Trophoblast cell (in vitro differentiated cells and primary cell): ENCODE measurements at regions not wholly inside any gene's neighbourhood (a gene's known extent, or its start where the extent isn't known, plus 50 kb on each side); places are given as distances from the start of the nearest gene placed in this dataset.

Source experiments
- DNase-seq, 2 donors: peaks; one replicate each; pipeline ENCODE4 v3.0.0-alpha.2; 2016
- H2AFZ ChIP-seq: 2 replicates; pipeline ENCODE4 v1.6.1; 2013; ENCODE audit warnings: low read length, moderate library complexity, mild to moderate bottlenecking; ENCODE audit not compliant: insufficient read depth, poor library complexity
- H2AK5ac ChIP-seq: 2 replicates; pipeline ENCODE4 v1.6.1; 2013; ENCODE audit warnings: mild to moderate bottlenecking, low read length
- H2BK120ac ChIP-seq: 2 replicates; pipeline ENCODE4 v1.6.1; 2013; ENCODE audit warnings: low read length, mild to moderate bottlenecking, moderate library complexity; ENCODE audit not compliant: insufficient read depth, poor library complexity
- H2BK12ac ChIP-seq: 2 replicates; pipeline ENCODE4 v1.6.1; 2013; ENCODE audit warnings: mild to moderate bottlenecking, low read length, moderate library complexity
- H2BK5ac ChIP-seq: 2 replicates; pipeline ENCODE4 v1.6.1; 2013; ENCODE audit warnings: low read length, low read depth, moderate library complexity, mild to moderate bottlenecking; ENCODE audit not compliant: poor library complexity
- H3K14ac ChIP-seq: 2 replicates; pipeline ENCODE4 v1.6.1; 2013; ENCODE audit warnings: mild to moderate bottlenecking, low read length
- H3K18ac ChIP-seq: 2 replicates; pipeline ENCODE4 v1.6.1; 2013; ENCODE audit warnings: mild to moderate bottlenecking, low read length
- H3K23ac ChIP-seq: 2 replicates; pipeline ENCODE4 v1.6.1; 2013; ENCODE audit warnings: low read length
- H3K27ac ChIP-seq: 2 replicates; pipeline ENCODE4 v1.5.1; 2013; ENCODE audit warnings: low read depth, mild to moderate bottlenecking, inconsistent platforms, low read length, moderate library complexity
- H3K27me3 ChIP-seq: 2 replicates; pipeline ENCODE4 v1.6.1; 2013; ENCODE audit warnings: inconsistent platforms, mild to moderate bottlenecking, low read length, moderate library complexity; ENCODE audit not compliant: insufficient read depth
- H3K36me3 ChIP-seq, 2 experiments: 1 replicate in 1 of 2; 2 replicates in 1 of 2; pipeline ENCODE4 v1.6.1; 2013; ENCODE audit warnings: low read length in 2 of 2, mild to moderate bottlenecking in 2 of 2, moderate library complexity in 1 of 2; ENCODE audit not compliant: insufficient read depth in 2 of 2, control insufficient read depth in 1 of 2
- H3K4ac ChIP-seq: 2 replicates; pipeline ENCODE4 v1.6.1; 2013; ENCODE audit warnings: low read depth, mild to moderate bottlenecking, low read length, moderate library complexity
- H3K4me1 ChIP-seq, 2 experiments: 1 replicate in 1 of 2; 2 replicates in 1 of 2; pipeline ENCODE4 v1.6.1; 2013; ENCODE audit warnings: low read length in 2 of 2, mild to moderate bottlenecking in 2 of 2, moderate library complexity in 1 of 2; ENCODE audit not compliant: insufficient read depth in 2 of 2, control insufficient read depth in 1 of 2
- H3K4me2 ChIP-seq: 2 replicates; pipeline ENCODE4 v1.6.1; 2013; ENCODE audit warnings: inconsistent platforms, mild to moderate bottlenecking, low read length, moderate library complexity
- H3K4me3 ChIP-seq: 2 replicates; pipeline ENCODE4 v1.5.1; 2013; ENCODE audit warnings: mild to moderate bottlenecking, low read depth, low read length, inconsistent platforms
- H3K79me1 ChIP-seq: one replicate; pipeline ENCODE4 v1.6.1; 2013; ENCODE audit warnings: low read length
- H3K79me2 ChIP-seq: 2 replicates; pipeline ENCODE4 v1.6.1; 2013; ENCODE audit warnings: low read length, mild to moderate bottlenecking; ENCODE audit not compliant: control insufficient read depth, insufficient read depth, poor library complexity
- H3K9ac ChIP-seq: 2 replicates; pipeline ENCODE4 v1.6.1; 2013; ENCODE audit warnings: mild to moderate bottlenecking, low read length
- H3K9me3 ChIP-seq: 2 replicates; pipeline ENCODE4 v1.6.1; 2013; ENCODE audit warnings: low read depth, mild to moderate bottlenecking, control low read depth, inconsistent platforms, low read length; ENCODE audit not compliant: insufficient read depth
- H4K12ac ChIP-seq: 2 replicates; pipeline ENCODE4 v1.6.1; 2013; ENCODE audit warnings: low read depth, mild to moderate bottlenecking, low read length, moderate library complexity
- H4K8ac ChIP-seq: 2 replicates; pipeline ENCODE4 v1.6.1; 2013; ENCODE audit warnings: low read depth, mild to moderate bottlenecking, low read length, moderate library complexity
- H4K91ac ChIP-seq: one replicate; pipeline ENCODE4 v1.6.1; 2013; ENCODE audit warnings: low read depth, mild to moderate bottlenecking, low read length, moderate library complexity
- WGBS: extraction: QIAGEN DNeasy Blood & Tissue Kit; methylation state at CpG from one replicate; pipeline ENCODE4 v1.1.7; 2013; ENCODE audit warnings: missing lambda C conversion rate; ENCODE audit not compliant: insufficient read length, insufficient coverage; ENCODE audit errors: extremely low coverage; 5-methylcytosine and 5-hydroxymethylcytosine counted together

GRCh38 chr5:6110441-6111005 lies 267.8 kb downstream of the MED10 start:
- H3K18ac ChIP-seq: no peak overlapping the region
- no peak overlapping the region for H3K4ac ChIP-seq
- H3K4me3 ChIP-seq: no peak overlapping the region
- H2AK5ac ChIP-seq: no peak overlapping the region
- no peaks in the 10 kb centered on the region for H3K27me3 ChIP-seq
- no CpG with 5 or more reads among the region's 8 CpGs for WGBS
- no peak overlapping the region for H4K12ac ChIP-seq
- no peak overlapping the region for H3K14ac ChIP-seq
- H3K79me2 ChIP-seq: no peaks in the 10 kb centered on the region
- no peak overlapping the region for H4K8ac ChIP-seq
- H3K27ac ChIP-seq: no peak overlapping the region
- no peak overlapping the region for H3K9ac ChIP-seq
- H3K23ac ChIP-seq: no peak overlapping the region
- H4K91ac ChIP-seq: no peak overlapping the region
- no peak overlapping the region for H2BK120ac ChIP-seq
- H2BK12ac ChIP-seq: no peak overlapping the region
- H3K4me1 ChIP-seq: no peaks in the 10 kb centered on the region
- no peak overlapping the region for H2AFZ ChIP-seq
- H2BK5ac ChIP-seq: no peak overlapping the region
- H3K4me2 ChIP-seq: no peak overlapping the region
- no peaks in the 10 kb centered on the region for H3K79me1 ChIP-seq
- H3K36me3 ChIP-seq: no peaks in the 10 kb centered on the region
- H3K9me3 ChIP-seq: no peaks in the 10 kb centered on the region
- no peak for DNase-seq

GRCh38 chr5:6108981-6109825 lies 269.1 kb downstream of the MED10 start:
- no peak overlapping the region for H2BK5ac ChIP-seq
- no peak overlapping the region for H3K18ac ChIP-seq
- DNase-seq: peak; percentile 10
- no peak overlapping the region for H2BK120ac ChIP-seq
- no CpG with 5 or more reads among the region's 11 CpGs for WGBS
- no peak overlapping the region for H3K14ac ChIP-seq
- no peaks in the 10 kb centered on the region for H3K79me1 ChIP-seq
- no peak overlapping the region for H3K4me2 ChIP-seq
- H3K9ac ChIP-seq: no peak overlapping the region
- no peaks in the 10 kb centered on the region for H3K36me3 ChIP-seq
- H3K4me3 ChIP-seq: no peak overlapping the region
- H3K23ac ChIP-seq: no peak overlapping the region
- H3K9me3 ChIP-seq: no peaks in the 10 kb centered on the region
- no peaks in the 10 kb centered on the region for H3K79me2 ChIP-seq
- H3K27ac ChIP-seq: no peak overlapping the region
- H2AFZ ChIP-seq: no peak overlapping the region
- H2BK12ac ChIP-seq: no peak overlapping the region
- no peaks in the 10 kb centered on the region for H3K4me1 ChIP-seq
- no peak overlapping the region for H4K12ac ChIP-seq
- no peak overlapping the region for H2AK5ac ChIP-seq
- H3K4ac ChIP-seq: no peak overlapping the region
- no peaks in the 10 kb centered on the region for H3K27me3 ChIP-seq
- H4K91ac ChIP-seq: no peak overlapping the region
- H4K8ac ChIP-seq: no peak overlapping the region

- Histone ChIP-seq H3K79me2 (no peaks in the 10 kb centered on the region), H3K79me1 (no peaks in the 10 kb centered on the region), H3K18ac (no peak overlapping the region), H3K9me3 (no peaks in the 10 kb centered on the region), H3K23ac (no peak overlapping the region), H3K14ac (no peak overlapping the region), H3K4me3 (no peak overlapping the region), H2BK12ac (no peak overlapping the region), H3K27ac (no peak overlapping the region), H2AFZ (no peak overlapping the region), H3K9ac (no peak overlapping the region), H3K4me2 (no peak overlapping the region), H3K4me1 (no peaks in the 10 kb centered on the region), H3K4ac (no peak overlapping the region), H2BK120ac (no peak overlapping the region), H2BK5ac (no peak overlapping the region), H4K91ac (no peak overlapping the region), H3K27me3 (no peaks in the 10 kb centered on the region), H4K12ac (no peak overlapping the region), H4K8ac (no peak overlapping the region), H2AK5ac (no peak overlapping the region), H3K36me3 (no peaks in the 10 kb centered on the region)
- no peak for DNase-seq
- WGBS: no CpG with 5 or more reads among the region's 5 CpGs
Measured at GRCh38 chr5:6108540-6108848, 269.9 kb downstream of the MED10 start.

- no CpG with 5 or more reads among the region's 13 CpGs for WGBS
- Histone ChIP-seq H2BK5ac (no peak overlapping the region), H4K12ac (no peak overlapping the region), H3K4me2 (no peak overlapping the region), H3K79me2 (no peaks in the 10 kb centered on the region), H3K4ac (no peak overlapping the region), H4K91ac (no peak overlapping the region), H2AFZ (no peak overlapping the region), H3K9me3 (no peaks in the 10 kb centered on the region), H3K14ac (no peak overlapping the region), H3K4me1 (no peaks in the 10 kb centered on the region), H3K4me3 (no peak overlapping the region), H3K79me1 (no peaks in the 10 kb centered on the region), H3K36me3 (no peaks in the 10 kb centered on the region), H3K9ac (no peak overlapping the region), H3K27me3 (no peaks in the 10 kb centered on the region), H2BK120ac (no peak overlapping the region), H3K23ac (no peak overlapping the region), H2AK5ac (no peak overlapping the region), H3K27ac (no peak overlapping the region), H2BK12ac (no peak overlapping the region), H3K18ac (no peak overlapping the region), H4K8ac (no peak overlapping the region)
- DNase-seq: no peak
Measured at GRCh38 chr5:6107675-6108539, 270.4 kb downstream of the MED10 start.
